RKO (cell line): ENCODE measurements at regions not wholly inside any gene's neighbourhood (a gene's known extent, or its start where the extent isn't known, plus 50 kb on each side); places are given as distances from the start of the nearest gene placed in this dataset.

Experiments used
- DNase-seq: peaks from one replicate; pipeline ENCODE4 v3.0.0-alpha.2; 2016; ENCODE audit warnings: low spot score

DNA sequence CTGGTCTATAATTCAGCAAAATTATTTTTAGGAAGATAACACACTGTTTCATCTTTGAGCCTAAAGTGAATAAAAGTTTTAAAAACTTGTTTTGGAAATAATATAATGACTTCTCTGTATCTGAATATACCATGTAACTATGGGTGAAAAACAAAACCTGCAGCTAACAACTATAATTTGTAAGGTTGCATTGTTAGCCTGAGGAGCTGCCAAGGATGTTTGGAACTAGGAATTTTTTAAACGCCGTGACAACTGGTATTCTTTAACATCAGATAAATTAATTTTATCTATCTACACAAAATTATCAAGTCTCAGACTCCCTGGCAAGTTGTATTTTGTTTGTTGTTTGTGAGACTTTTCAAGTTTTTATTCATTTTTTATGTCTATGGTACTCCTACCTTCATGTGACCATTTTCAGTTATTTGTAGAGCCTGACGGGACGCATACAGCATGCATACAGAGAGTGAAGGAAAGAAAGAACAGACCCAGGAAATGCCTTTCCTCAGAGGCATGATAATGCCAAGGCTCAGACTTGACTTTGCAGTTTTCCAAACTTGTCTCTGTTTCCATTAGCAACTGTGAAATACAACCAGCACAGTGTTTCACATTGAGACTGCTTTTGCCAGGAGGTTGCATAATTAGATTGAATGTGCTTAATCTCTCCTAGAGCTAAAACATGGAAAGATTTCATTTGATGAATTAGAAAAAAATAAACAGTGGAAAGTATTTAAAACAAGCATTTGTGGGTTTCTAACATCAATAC is 60.8 kb upstream of the ARHGEF26 start:
- DNase-seq: no peak

DNA sequence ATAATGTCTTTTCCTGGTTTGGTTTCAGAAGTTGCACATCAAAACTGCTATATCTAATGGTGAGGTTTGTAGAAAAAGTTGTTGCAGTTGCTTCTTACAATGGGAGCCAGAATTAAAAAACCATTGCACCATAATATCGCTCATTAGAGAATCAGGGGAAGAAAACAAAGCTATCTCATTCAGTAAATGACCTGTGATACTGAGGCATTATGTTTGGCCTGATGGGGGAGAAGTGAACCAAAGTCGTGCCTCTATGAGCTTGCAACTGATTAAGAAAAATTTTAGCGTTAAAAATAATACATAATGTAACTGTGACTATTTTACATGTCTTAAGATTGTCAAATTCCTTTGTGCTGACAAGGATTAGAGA is 60.2 kb upstream of the ARHGEF26 start:
- DNase-seq: no peak

DNA sequence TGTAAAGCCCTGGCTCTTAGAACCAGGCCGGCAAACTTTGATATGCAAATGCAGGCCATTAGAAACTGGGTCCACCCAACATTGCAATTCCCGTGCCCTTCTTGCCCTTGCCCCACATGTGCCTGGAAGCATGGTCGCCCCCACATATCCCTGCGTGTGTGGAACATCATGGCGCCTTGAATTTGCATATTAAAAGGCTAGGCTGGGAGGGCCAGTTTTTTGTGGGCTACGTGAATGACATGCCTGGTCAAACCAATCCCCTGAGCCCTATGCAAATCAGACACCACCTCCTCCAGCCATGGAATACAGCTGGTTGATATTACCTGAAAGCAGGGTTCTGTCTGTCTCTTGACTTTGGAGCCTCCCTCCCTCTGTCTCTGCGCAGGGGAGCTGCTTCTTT is 58.7 kb upstream of the ARHGEF26 start:
- DNase-seq: no peak

GRCh38 chr3:154071146-154071545 is 50.0 kb upstream of the ARHGEF26 start:
- DNase-seq: no peak
